NOMO-1 (cell line): ENCODE measurements at regions not wholly inside any gene's neighbourhood (a gene's known extent, or its start where the extent isn't known, plus 50 kb on each side); places are given as distances from the start of the nearest gene placed in this dataset.
"Not testable (repeated sequence)": the region's sequence is repeated elsewhere in the genome, so short reads cannot be mapped to it uniquely, and the experiment has no call there.

Experiments
- DNase-seq, 2 experiments: peaks; one replicate each; lab custom pipeline; 2025; ENCODE audit not compliant: unreplicated experiment in 2 of 2; lab: John Stamatoyannopoulos, UW

GRCh38 chr5:135776457-135776856 is 58.0 kb upstream of the SLC25A48 start:
- DNase-seq = no peak

GRCh38 chr5:135761746-135762145 is 72.7 kb upstream of the SLC25A48 start:
- no peak for DNase-seq

GRCh38 chr5:135759149-135759784 is 75.2 kb upstream of the SLC25A48 start:
- no peak for DNase-seq

- no peak for DNase-seq
Observed at GRCh38 chr5:135753990-135754389, 80.5 kb upstream of the SLC25A48 start.

- DNase-seq = no peak
Observed at GRCh38 chr5:135750506-135750905, 84.0 kb upstream of the SLC25A48 start.

- no peak for DNase-seq
Observed at GRCh38 chr5:135747824-135748223, 86.6 kb upstream of the SLC25A48 start.

- no peak for DNase-seq
Observed at GRCh38 chr5:135745897-135746500, 88.5 kb upstream of the SLC25A48 start.

- no peak for DNase-seq
Observed at GRCh38 chr5:135743705-135744411, 90.6 kb upstream of the SLC25A48 start.

- DNase-seq = no peak
Observed at GRCh38 chr5:135743181-135743580, 91.3 kb upstream of the SLC25A48 start.

GRCh38 chr5:135742240-135742639 is 92.2 kb upstream of the SLC25A48 start:
- DNase-seq = not testable (repeated sequence)

GRCh38 chr5:135741040-135741439 is 93.4 kb upstream of the SLC25A48 start:
- no peak for DNase-seq

- no peak for DNase-seq
Observed at GRCh38 chr5:135740475-135740874, 94.0 kb upstream of the SLC25A48 start.

- DNase-seq = no peak
Observed at GRCh38 chr5:135739383-135739981, 95.0 kb upstream of the SLC25A48 start.

- no peak for DNase-seq
Observed at GRCh38 chr5:135738564-135738875, 95.9 kb upstream of the SLC25A48 start.

- DNase-seq = no peak
Observed at GRCh38 chr5:135737701-135738563, 96.5 kb upstream of the SLC25A48 start.

GRCh38 chr5:135736952-135737351 is 97.5 kb upstream of the SLC25A48 start:
- DNase-seq = not testable (repeated sequence)

GRCh38 chr5:135735831-135736230 is 98.6 kb upstream of the SLC25A48 start:
- DNase-seq = no peak

- not testable (repeated sequence) for DNase-seq
Observed at GRCh38 chr5:135734956-135735355, 99.5 kb upstream of the SLC25A48 start.

- DNase-seq = not testable (repeated sequence)
Observed at GRCh38 chr5:135731034-135731433, 103.4 kb upstream of the SLC25A48 start.

- DNase-seq = not testable (repeated sequence)
Observed at GRCh38 chr5:135730161-135730560, 104.3 kb upstream of the SLC25A48 start.

- DNase-seq = peak in 1 of 2 experiments; percentile 6
Observed at GRCh38 chr5:135729321-135729786, 105.1 kb upstream of the SLC25A48 start.
